GM23338 (cell line): ENCODE measurements at regions not wholly inside any gene's neighbourhood (a gene's known extent, or its start where the extent isn't known, plus 50 kb on each side); places are given as distances from the start of the nearest gene placed in this dataset.

Experiments used
- ATAC-seq: fragments of 200-7000 bp; cut with Tn5 transposase; 3 replicates; pipeline ENCODE4 v1.9.1; 2020
- DNase-seq: peaks from one replicate; pipeline ENCODE4 v3.0.0-alpha.2; 2015; ENCODE audit warnings: low spot score
- H2AFZ ChIP-seq: fragments of 200-600 bp; sonication (generic); 2 replicates; pipeline ENCODE4 v1.8.0; 2016; ENCODE audit warnings: antibody characterized with exemption, mild to moderate bottlenecking, moderate library complexity
- H3F3A ChIP-seq: fragments of 200-600 bp; sonication (generic); replicated peaks from 2 replicates; pipeline ENCODE4 v1.8.0; 2017; ENCODE audit warnings: antibody characterized with exemption, mixed run types, low read depth
- H3K27ac ChIP-seq: fragments of 200-600 bp; sonication (generic); 2 replicates; pipeline ENCODE4 v1.6.1; 2016; ENCODE audit warnings: low read depth
- H3K27me3 ChIP-seq: fragments of 200-600 bp; sonication (generic); 2 replicates; pipeline ENCODE4 v1.8.0; 2016; ENCODE audit warnings: mild to moderate bottlenecking, mixed run types, moderate library complexity; ENCODE audit not compliant: insufficient read depth
- H3K36me3 ChIP-seq: fragments of 200-600 bp; sonication (generic); 2 replicates; pipeline ENCODE4 v1.8.0; 2016; ENCODE audit warnings: mild to moderate bottlenecking; ENCODE audit not compliant: insufficient read depth
- H3K4me1 ChIP-seq: fragments of 200-600 bp; sonication (generic); 2 replicates; pipeline ENCODE4 v1.8.0; 2016; ENCODE audit warnings: mild to moderate bottlenecking, moderate library complexity; ENCODE audit not compliant: insufficient read depth
- H3K4me2 ChIP-seq: fragments of 200-600 bp; sonication (generic); 2 replicates; pipeline ENCODE4 v1.7.1; 2017; ENCODE audit warnings: mixed run types
- H3K4me3 ChIP-seq: fragments of 200-600 bp; sonication (generic); 2 replicates; pipeline ENCODE4 v1.6.1; 2016; ENCODE audit warnings: mixed run types
- H3K79me2 ChIP-seq: fragments of 200-600 bp; sonication (generic); replicated peaks from 2 replicates; pipeline ENCODE4 v1.8.0; 2017; ENCODE audit warnings: mild to moderate bottlenecking; ENCODE audit not compliant: insufficient read depth
- H3K9me2 ChIP-seq: fragments of 200-600 bp; sonication (generic); 2 replicates; pipeline ENCODE4 v1.8.0; 2017; ENCODE audit not compliant: insufficient read depth
- H4K20me1 ChIP-seq: fragments of 200-600 bp; sonication (generic); replicated peaks from 2 replicates; pipeline ENCODE4 v1.8.0; 2017; ENCODE audit warnings: mild to moderate bottlenecking; ENCODE audit not compliant: insufficient read depth
- H3K27ac Mint-ChIP-seq: 2 replicates; pipeline ENCODE4 v1.8.0; 2020; ENCODE audit warnings: inconsistent platforms, mild to moderate bottlenecking, moderate library complexity, mixed read lengths
- H3K27me3 Mint-ChIP-seq: 3 replicates; pipeline ENCODE4 v1.8.0; 2022; ENCODE audit warnings: low read depth, mild to moderate bottlenecking, moderate library complexity, mixed read lengths, inconsistent platforms; ENCODE audit not compliant: insufficient read depth, poor library complexity
- H3K36me3 Mint-ChIP-seq: 3 replicates; pipeline ENCODE4 v1.8.0; 2021; ENCODE audit warnings: low read depth, mild to moderate bottlenecking, inconsistent platforms, moderate library complexity, mixed read lengths
- H3K4me1 Mint-ChIP-seq: 3 replicates; pipeline ENCODE4 v1.8.0; 2020; ENCODE audit warnings: mild to moderate bottlenecking, inconsistent platforms, mixed read lengths
- H3K4me3 Mint-ChIP-seq: 3 replicates; pipeline ENCODE4 v1.8.0; 2021; ENCODE audit warnings: moderate library complexity, mild to moderate bottlenecking, inconsistent platforms, mixed read lengths
- H3K9me3 Mint-ChIP-seq: 3 replicates; pipeline ENCODE4 v1.8.0; 2020; ENCODE audit warnings: moderate library complexity, mild to moderate bottlenecking, inconsistent platforms, mixed read lengths
- CREB1 ChIP-seq: fragments of 250-450 bp; sonication (Bioruptor Pico); IDR thresholded peaks from 2 replicates; pipeline ENCODE4 v1.5.0; 2020; ENCODE audit warnings: low read depth, mild to moderate bottlenecking, moderate library complexity
- ETS1 ChIP-seq: IDR thresholded peaks from 2 replicates; pipeline ENCODE4 v1.6.1; 2016; ENCODE audit warnings: antibody characterized with exemption
- EZH2phosphoT487 ChIP-seq: fragments of 200-600 bp; sonication (generic); IDR thresholded peaks from one replicate; pipeline ENCODE4 v1.8.1; 2018; ENCODE audit warnings: antibody characterized with exemption; ENCODE audit not compliant: unreplicated experiment
- JUNB ChIP-seq: IDR thresholded peaks from one replicate; pipeline ENCODE4 v1.6.1; 2016; ENCODE audit warnings: antibody characterized with exemption; ENCODE audit not compliant: unreplicated experiment
- NANOG ChIP-seq: IDR thresholded peaks from 2 replicates; pipeline ENCODE4 v1.6.1; 2016; ENCODE audit warnings: antibody characterized with exemption, borderline replicate concordance
- REST ChIP-seq: IDR thresholded peaks from one replicate; pipeline ENCODE4 v1.6.1; 2018; ENCODE audit warnings: antibody characterized with exemption; ENCODE audit not compliant: unreplicated experiment
- ZNF114 ChIP-seq: fragments of 250-450 bp; sonication (Bioruptor Pico); IDR thresholded peaks from 2 replicates; pipeline ENCODE4 v1.5.0; 2020; ENCODE audit warnings: mild to moderate bottlenecking, moderate library complexity
- ZNF331 ChIP-seq: fragments of 250-450 bp; sonication (Bioruptor Pico); IDR thresholded peaks from 2 replicates; pipeline ENCODE4 v1.5.0; 2020; ENCODE audit warnings: low read depth, mild to moderate bottlenecking, moderate library complexity
- TF ChIP-seq, protein P1 (sequence below), 2 experiments: fragments of 200-600 bp in 1 of 2; sonication (generic) in 1 of 2; conservative IDR thresholded peaks; 2 replicates each; pipeline versions ENCODE4 v1.5.1 to v1.6.1; 2016 to 2017; ENCODE audit warnings: antibody characterized with exemption in 2 of 2, low read depth in 2 of 2, mild to moderate bottlenecking in 2 of 2, moderate library complexity in 1 of 2

DNA sequence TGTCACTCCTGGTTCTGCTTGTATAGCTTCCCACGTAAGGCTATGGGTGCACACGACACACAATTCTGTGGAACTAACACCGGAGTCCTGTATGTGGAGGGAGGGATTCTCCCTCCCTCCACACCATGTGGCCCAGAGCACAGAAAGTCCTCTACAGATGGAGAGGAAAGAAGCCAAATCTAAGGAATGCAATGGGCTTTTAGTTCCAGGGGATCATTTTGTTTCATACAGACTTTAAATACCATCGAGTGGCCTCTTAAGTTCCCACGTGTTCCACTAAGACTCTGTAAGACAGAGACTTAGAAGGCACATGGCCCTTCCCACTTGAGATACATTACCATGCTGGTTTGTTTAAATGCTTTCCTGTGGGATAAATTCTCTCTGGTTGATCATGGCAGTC, 156.0 kb downstream of the TGFB2 start:
- 0 out of 2 replicates have a peak overlapping the region, but pooled peaks have one; percentile 15 for H2AFZ ChIP-seq

DNA sequence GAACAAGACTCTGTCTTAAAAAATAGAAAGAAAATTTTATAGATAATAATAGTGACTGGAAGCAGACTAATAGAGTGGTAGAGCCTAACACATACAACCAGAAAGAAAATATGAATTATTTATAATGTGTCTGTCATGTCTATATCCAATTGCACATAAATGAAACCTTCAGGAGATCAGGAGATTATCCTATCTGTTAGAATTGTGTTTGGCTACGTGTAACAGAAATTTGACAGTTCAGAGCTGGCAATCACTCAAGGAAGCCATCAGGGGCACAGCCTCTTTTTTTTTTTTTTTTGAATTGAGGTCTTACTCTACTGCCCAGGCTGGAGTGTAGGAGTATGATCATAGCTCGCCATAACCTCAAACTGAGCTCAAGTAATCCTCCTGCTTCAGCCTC, 157.2 kb downstream of the TGFB2 start:
- peaks cover 20% of the 10 kb centered on the region for H3K36me3 Mint-ChIP-seq
- no peak overlapping the region for H2AFZ ChIP-seq
- H3K27ac Mint-ChIP-seq, result no peak overlapping the region
- DNase-seq (no peak), ATAC-seq (no peak)
- no peaks in the 10 kb centered on the region for H3K4me1 ChIP-seq
- no peaks in the 10 kb centered on the region for H3K27me3 ChIP-seq
- no peaks in the 10 kb centered on the region for H3K79me2 ChIP-seq
- peaks cover 6% of the 10 kb centered on the region for H3K27me3 Mint-ChIP-seq
- H3K4me3 ChIP-seq, result no peak overlapping the region
- H3K4me2 ChIP-seq, result no peak overlapping the region
- 0 out of 2 replicates have a peak, but pooled peaks cover 7% of the 10 kb centered on the region for H3K9me2 ChIP-seq
- H4K20me1 ChIP-seq, result no peaks in the 10 kb centered on the region
- no peaks in the 10 kb centered on the region for H3K4me1 Mint-ChIP-seq
- no peak overlapping the region for H3K4me3 Mint-ChIP-seq
- peaks cover 9% of the 10 kb centered on the region; the same call in 1 of the 2 replicates for H3K36me3 ChIP-seq
- H3F3A ChIP-seq, result no peaks in the 10 kb centered on the region
- no peak overlapping the region for H3K27ac ChIP-seq
- peaks cover 25% of the 10 kb centered on the region for H3K9me3 Mint-ChIP-seq
- TF ChIP-seq CREB1 (no peak), EZH2phosphoT487 (no peak), JUNB (no peak), ZNF331 (CRISPR knock-in tag) (no peak), NANOG (no peak), ZNF114 (CRISPR knock-in tag) (no peak), ETS1 (no peak), REST (no peak)
- TF ChIP-seq, protein P1, sequence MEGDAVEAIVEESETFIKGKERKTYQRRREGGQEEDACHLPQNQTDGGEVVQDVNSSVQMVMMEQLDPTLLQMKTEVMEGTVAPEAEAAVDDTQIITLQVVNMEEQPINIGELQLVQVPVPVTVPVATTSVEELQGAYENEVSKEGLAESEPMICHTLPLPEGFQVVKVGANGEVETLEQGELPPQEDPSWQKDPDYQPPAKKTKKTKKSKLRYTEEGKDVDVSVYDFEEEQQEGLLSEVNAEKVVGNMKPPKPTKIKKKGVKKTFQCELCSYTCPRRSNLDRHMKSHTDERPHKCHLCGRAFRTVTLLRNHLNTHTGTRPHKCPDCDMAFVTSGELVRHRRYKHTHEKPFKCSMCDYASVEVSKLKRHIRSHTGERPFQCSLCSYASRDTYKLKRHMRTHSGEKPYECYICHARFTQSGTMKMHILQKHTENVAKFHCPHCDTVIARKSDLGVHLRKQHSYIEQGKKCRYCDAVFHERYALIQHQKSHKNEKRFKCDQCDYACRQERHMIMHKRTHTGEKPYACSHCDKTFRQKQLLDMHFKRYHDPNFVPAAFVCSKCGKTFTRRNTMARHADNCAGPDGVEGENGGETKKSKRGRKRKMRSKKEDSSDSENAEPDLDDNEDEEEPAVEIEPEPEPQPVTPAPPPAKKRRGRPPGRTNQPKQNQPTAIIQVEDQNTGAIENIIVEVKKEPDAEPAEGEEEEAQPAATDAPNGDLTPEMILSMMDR (conservative IDR thresholded peaks at IDR 0.05; ENCODE audit: low read depth in 2 of 2), result no peak

More for the DNA sequence above, 156.0 kb downstream of the TGFB2 start:
- peaks cover 8% of the 10 kb centered on the region; the same call in 2 of the 3 replicates for H3K36me3 Mint-ChIP-seq
- no peaks in the 10 kb centered on the region for H3K27me3 ChIP-seq
- peaks cover 5% of the 10 kb centered on the region for H3K27me3 Mint-ChIP-seq
- H4K20me1 ChIP-seq, result no peaks in the 10 kb centered on the region
- no peaks in the 10 kb centered on the region for H3K36me3 ChIP-seq
- no peaks in the 10 kb centered on the region for H3K4me1 ChIP-seq
- 0 out of 2 replicates have a peak, but pooled peaks cover 7% of the 10 kb centered on the region for H3K9me2 ChIP-seq
- no peaks in the 10 kb centered on the region for H3F3A ChIP-seq
- TF ChIP-seq, protein P1 (conservative IDR thresholded peaks at IDR 0.05; ENCODE audit: low read depth in 2 of 2), result no peak
- TF ChIP-seq JUNB, result no peak
- no peak overlapping the region for H3K27ac Mint-ChIP-seq
- H3K4me3 ChIP-seq, result no peak overlapping the region
- H3K4me2 ChIP-seq, result no peak overlapping the region
- H3K4me1 Mint-ChIP-seq, result no peaks in the 10 kb centered on the region
- no peak overlapping the region for H3K27ac ChIP-seq
- ATAC-seq (no peak), DNase-seq (no peak)
- H3K4me3 Mint-ChIP-seq, result no peak overlapping the region
- no peaks in the 10 kb centered on the region for H3K79me2 ChIP-seq
- peaks cover 12% of the 10 kb centered on the region for H3K9me3 Mint-ChIP-seq
